ENCODE measurements at regions not wholly inside any gene's neighbourhood (a gene's known extent, or its start where the extent isn't known, plus 50 kb on each side); places are given as distances from the start of the nearest gene placed in this dataset.
"Not testable (repeated sequence)": the region's sequence is repeated elsewhere in the genome, so short reads cannot be mapped to it uniquely, and the experiment has no call there.

GRCh38 chr6:80962382-80962781, 790.1 kb downstream of the TENT5A start:
- no peaks in the 10 kb centered on the region for H3K9me3 Mint-ChIP-seq
- H3K4me1 Mint-ChIP-seq: no peaks in the 10 kb centered on the region
- POLR2A ChIA-PET: no interaction called here
- no peak overlapping the region for H3K4me3 Mint-ChIP-seq
- H3K36me3 Mint-ChIP-seq (ENCODE audit: low read depth): no peaks in the 10 kb centered on the region
- no peak for DNase-seq
- H3K27me3 Mint-ChIP-seq: no peaks in the 10 kb centered on the region
- H3K27ac Mint-ChIP-seq: no peak overlapping the region
- CTCF ChIA-PET: no interaction called here

GRCh38 chr6:80961166-80961565, 791.3 kb downstream of the TENT5A start:
- DNase-seq: no peak
- ChIA-PET POLR2A (no interaction called here), CTCF (no interaction called here)
- no peaks in the 10 kb centered on the region for H3K27me3 Mint-ChIP-seq
- H3K4me1 Mint-ChIP-seq: no peaks in the 10 kb centered on the region
- H3K4me3 Mint-ChIP-seq: no peak overlapping the region
- H3K27ac Mint-ChIP-seq: no peak overlapping the region
- H3K36me3 Mint-ChIP-seq (ENCODE audit: low read depth): no peaks in the 10 kb centered on the region
- no peaks in the 10 kb centered on the region for H3K9me3 Mint-ChIP-seq

DNA sequence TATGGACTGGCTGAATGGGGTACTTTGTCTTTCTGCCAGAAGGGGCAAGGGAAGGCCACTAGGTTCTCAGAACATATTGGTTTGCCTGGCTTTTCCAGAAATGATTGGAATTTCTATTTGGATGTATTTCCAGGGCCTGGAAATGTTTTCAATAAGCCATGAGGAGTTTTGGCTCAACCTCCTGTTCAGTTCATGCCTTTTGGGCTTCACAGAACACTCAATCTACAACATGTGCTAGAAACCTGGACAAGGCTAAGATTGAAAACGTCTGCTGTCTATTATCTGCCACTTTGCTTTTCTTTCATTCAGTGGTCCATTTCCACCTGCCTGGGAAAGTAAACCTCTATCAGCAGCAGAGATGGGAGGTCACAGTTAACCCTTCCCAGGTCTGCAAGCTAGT, 793.4 kb downstream of the TENT5A start:
- DNase-seq: no peak
- Mint-ChIP-seq H3K27ac (no peak overlapping the region), H3K4me1 (no peaks in the 10 kb centered on the region), H3K27me3 (no peaks in the 10 kb centered on the region), H3K4me3 (no peak overlapping the region), H3K9me3 (no peaks in the 10 kb centered on the region), H3K36me3 (ENCODE audit: low read depth) (no peaks in the 10 kb centered on the region)
- ChIA-PET POLR2A (no interaction called here), CTCF (no interaction called here)

GRCh38 chr6:80956898-80957297, 795.6 kb downstream of the TENT5A start:
- H3K4me3 Mint-ChIP-seq: no peak overlapping the region
- no peaks in the 10 kb centered on the region for H3K27me3 Mint-ChIP-seq
- no peaks in the 10 kb centered on the region for H3K9me3 Mint-ChIP-seq
- no peak for DNase-seq
- H3K4me1 Mint-ChIP-seq: no peaks in the 10 kb centered on the region
- CTCF ChIA-PET: no interaction called here
- no peak overlapping the region for H3K27ac Mint-ChIP-seq
- H3K36me3 Mint-ChIP-seq (ENCODE audit: low read depth): no peaks in the 10 kb centered on the region
- POLR2A ChIA-PET: no interaction called here

GRCh38 chr6:80952479-80952878, 800.0 kb downstream of the TENT5A start:
- H3K4me3 Mint-ChIP-seq; H3K36me3 Mint-ChIP-seq (ENCODE audit: low read depth); POLR2A ChIA-PET; H3K4me1 Mint-ChIP-seq; CTCF ChIA-PET; H3K27me3 Mint-ChIP-seq; H3K27ac Mint-ChIP-seq; DNase-seq; H3K9me3 Mint-ChIP-seq: not testable (repeated sequence)

DNA sequence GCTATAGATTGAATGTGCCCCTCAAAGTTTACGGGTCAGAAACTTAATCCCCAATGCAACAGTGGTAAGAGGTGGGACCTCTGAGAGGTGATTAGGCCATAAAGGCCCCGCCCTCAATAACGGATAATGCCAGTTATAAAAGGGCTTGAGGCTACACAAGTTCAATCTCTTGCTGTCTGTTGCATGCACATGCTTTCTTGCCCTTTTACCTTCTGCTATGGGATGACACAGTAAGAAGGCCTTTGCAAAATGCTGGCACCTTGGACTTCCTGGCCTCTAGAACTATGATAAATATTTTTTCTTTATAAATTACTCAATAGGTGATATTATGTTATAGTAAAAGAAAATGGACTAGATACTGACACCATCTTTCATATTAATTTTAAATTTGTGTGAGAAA, 806.1 kb downstream of the TENT5A start:
- Mint-ChIP-seq H3K4me3 (no peak overlapping the region), H3K27me3 (no peaks in the 10 kb centered on the region), H3K9me3 (no peaks in the 10 kb centered on the region), H3K36me3 (ENCODE audit: low read depth) (no peaks in the 10 kb centered on the region), H3K27ac (no peak overlapping the region), H3K4me1 (no peaks in the 10 kb centered on the region)
- no peak for DNase-seq
- CTCF ChIA-PET: no interaction called here
- POLR2A ChIA-PET: no interaction called here

GRCh38 chr6:80942911-80943310, 809.6 kb downstream of the TENT5A start:
- Mint-ChIP-seq H3K36me3 (ENCODE audit: low read depth) (no peaks in the 10 kb centered on the region), H3K4me1 (no peaks in the 10 kb centered on the region), H3K9me3 (peaks cover 6% of the 10 kb centered on the region), H3K27ac (no peak overlapping the region), H3K27me3 (no peaks in the 10 kb centered on the region), H3K4me3 (no peak overlapping the region)
- POLR2A ChIA-PET: no interaction called here
- CTCF ChIA-PET: no interaction called here
- DNase-seq: no peak

DNA sequence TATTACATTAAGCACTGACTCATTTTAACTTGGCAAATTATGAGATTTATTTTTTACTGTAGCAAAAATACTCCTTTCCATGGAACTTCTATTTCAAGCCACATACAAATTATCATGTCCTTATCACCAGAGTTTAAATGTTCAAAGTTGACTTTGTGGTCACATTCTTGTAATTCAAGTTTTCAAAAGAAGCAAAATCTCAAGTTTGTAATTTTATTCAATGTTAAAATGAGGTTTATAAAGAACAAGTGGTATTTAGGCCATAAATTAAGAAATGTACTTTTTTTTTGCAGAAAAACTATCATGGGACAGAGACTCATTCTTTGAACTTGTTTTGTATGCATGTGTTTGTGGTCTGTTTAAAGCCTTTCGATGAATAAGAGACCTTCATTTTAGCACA, 811.5 kb downstream of the TENT5A start:
- H3K4me1 Mint-ChIP-seq: no peaks in the 10 kb centered on the region
- no peak overlapping the region for H3K27ac Mint-ChIP-seq
- no peak for DNase-seq
- no peak overlapping the region for H3K4me3 Mint-ChIP-seq
- ChIA-PET POLR2A (no interaction called here), CTCF (no interaction called here)
- no peaks in the 10 kb centered on the region for H3K36me3 Mint-ChIP-seq (ENCODE audit: low read depth)
- H3K9me3 Mint-ChIP-seq: peaks cover 9% of the 10 kb centered on the region
- H3K27me3 Mint-ChIP-seq: no peaks in the 10 kb centered on the region

DNA sequence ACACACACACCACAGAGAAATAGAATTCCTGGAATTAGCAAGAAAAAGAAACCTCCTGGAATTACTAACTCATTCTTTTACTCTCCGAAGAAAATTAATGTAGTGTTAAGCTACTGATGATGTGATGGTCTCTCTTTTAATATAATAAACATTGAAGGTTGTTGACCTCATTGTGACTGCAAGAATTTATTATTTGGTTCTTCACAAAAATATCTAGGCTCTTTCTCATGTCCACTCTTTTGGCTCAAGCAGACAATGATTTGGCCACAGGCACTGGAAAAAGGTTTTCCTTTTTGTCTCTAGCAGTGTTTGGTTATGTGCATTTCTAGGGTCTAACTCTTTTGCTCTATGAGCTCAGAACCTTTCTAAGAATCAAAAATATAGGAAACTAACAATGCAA, 811.9 kb downstream of the TENT5A start:
- no peak overlapping the region for H3K4me3 Mint-ChIP-seq
- POLR2A ChIA-PET: no interaction called here
- DNase-seq: no peak
- no peak overlapping the region for H3K27ac Mint-ChIP-seq
- no peaks in the 10 kb centered on the region for H3K4me1 Mint-ChIP-seq
- no peaks in the 10 kb centered on the region for H3K36me3 Mint-ChIP-seq (ENCODE audit: low read depth)
- CTCF ChIA-PET: no interaction called here
- H3K9me3 Mint-ChIP-seq: peaks cover 9% of the 10 kb centered on the region
- H3K27me3 Mint-ChIP-seq: no peaks in the 10 kb centered on the region

DNA sequence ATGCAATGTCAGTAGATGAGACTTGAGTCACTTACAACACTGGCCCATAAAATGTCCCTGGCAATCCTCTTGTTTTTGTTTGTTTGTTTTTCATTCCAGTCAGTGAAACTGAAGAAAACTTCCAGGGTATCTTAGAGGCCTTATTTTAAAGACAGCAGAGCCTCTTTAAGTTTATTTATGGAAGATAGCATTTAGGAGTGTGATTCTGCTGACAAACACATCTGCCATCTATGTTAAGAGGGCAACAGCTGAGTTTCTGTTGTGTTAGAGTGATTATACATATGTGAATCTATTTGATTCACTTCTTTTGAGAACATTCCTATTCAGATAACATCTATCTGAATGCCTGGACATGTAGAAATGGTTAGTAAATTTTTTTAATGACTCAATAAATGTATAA, 812.6 kb downstream of the TENT5A start:
- Mint-ChIP-seq H3K9me3 (peaks cover 9% of the 10 kb centered on the region), H3K27ac (no peak overlapping the region), H3K4me3 (no peak overlapping the region), H3K4me1 (no peaks in the 10 kb centered on the region), H3K27me3 (no peaks in the 10 kb centered on the region), H3K36me3 (ENCODE audit: low read depth) (no peaks in the 10 kb centered on the region)
- ChIA-PET POLR2A (no interaction called here), CTCF (no interaction called here)
- DNase-seq: no peak

DNA sequence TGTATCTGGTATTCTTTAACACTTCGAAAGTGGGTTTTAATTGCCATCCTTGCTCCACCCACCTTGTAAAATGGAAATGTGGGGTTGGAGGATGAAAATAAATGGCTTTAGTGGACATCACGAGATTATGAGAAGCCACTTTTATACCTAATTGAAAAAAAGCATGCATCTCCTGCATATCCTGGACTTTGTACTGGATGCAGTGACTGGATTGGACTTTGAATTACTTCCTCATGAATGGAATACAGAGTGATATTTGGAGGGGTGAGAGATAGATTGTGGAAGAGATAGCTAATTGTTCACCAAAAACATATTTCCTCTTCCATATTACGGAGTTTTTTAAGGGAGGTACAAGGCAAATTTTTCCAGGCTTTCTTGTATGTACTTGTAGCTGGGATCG, 813.0 kb downstream of the TENT5A start:
- no peak for DNase-seq
- ChIA-PET POLR2A (no interaction called here), CTCF (no interaction called here)
- no peak overlapping the region for H3K27ac Mint-ChIP-seq
- H3K36me3 Mint-ChIP-seq (ENCODE audit: low read depth): no peaks in the 10 kb centered on the region
- H3K9me3 Mint-ChIP-seq: peaks cover 11% of the 10 kb centered on the region
- H3K4me1 Mint-ChIP-seq: no peaks in the 10 kb centered on the region
- H3K4me3 Mint-ChIP-seq: no peak overlapping the region
- no peaks in the 10 kb centered on the region for H3K27me3 Mint-ChIP-seq

GRCh38 chr6:80938131-80938530, 814.4 kb downstream of the TENT5A start:
- ChIA-PET CTCF (no interaction called here), POLR2A (no interaction called here)
- no peak overlapping the region for H3K4me3 Mint-ChIP-seq
- H3K4me1 Mint-ChIP-seq: no peaks in the 10 kb centered on the region
- peaks cover 13% of the 10 kb centered on the region for H3K9me3 Mint-ChIP-seq
- no peak overlapping the region for H3K27ac Mint-ChIP-seq
- H3K36me3 Mint-ChIP-seq (ENCODE audit: low read depth): no peaks in the 10 kb centered on the region
- H3K27me3 Mint-ChIP-seq: no peaks in the 10 kb centered on the region
- DNase-seq: no peak

GRCh38 chr6:80932359-80932758, 820.1 kb downstream of the TENT5A start:
- no peaks in the 10 kb centered on the region for H3K4me1 Mint-ChIP-seq

GRCh38 chr6:80930376-80930775, 822.1 kb downstream of the TENT5A start:
- H3K36me3 Mint-ChIP-seq (ENCODE audit: low read depth): no peaks in the 10 kb centered on the region
- H3K4me3 Mint-ChIP-seq: no peak overlapping the region
- no peak for DNase-seq
- no peaks in the 10 kb centered on the region for H3K4me1 Mint-ChIP-seq
- CTCF ChIA-PET: no interaction called here
- no peaks in the 10 kb centered on the region for H3K27me3 Mint-ChIP-seq
- H3K9me3 Mint-ChIP-seq: peaks cover 9% of the 10 kb centered on the region
- POLR2A ChIA-PET: no interaction called here
- H3K27ac Mint-ChIP-seq: no peak overlapping the region

More at GRCh38 chr6:80932359-80932758, 820.1 kb downstream of the TENT5A start:
- H3K4me3 Mint-ChIP-seq: no peak overlapping the region
- ChIA-PET POLR2A (no interaction called here), CTCF (no interaction called here)
- no peaks in the 10 kb centered on the region for H3K27me3 Mint-ChIP-seq
- no peak for DNase-seq
- H3K9me3 Mint-ChIP-seq: peaks cover 9% of the 10 kb centered on the region
- H3K36me3 Mint-ChIP-seq (ENCODE audit: low read depth): no peaks in the 10 kb centered on the region
- no peak overlapping the region for H3K27ac Mint-ChIP-seq

DNA sequence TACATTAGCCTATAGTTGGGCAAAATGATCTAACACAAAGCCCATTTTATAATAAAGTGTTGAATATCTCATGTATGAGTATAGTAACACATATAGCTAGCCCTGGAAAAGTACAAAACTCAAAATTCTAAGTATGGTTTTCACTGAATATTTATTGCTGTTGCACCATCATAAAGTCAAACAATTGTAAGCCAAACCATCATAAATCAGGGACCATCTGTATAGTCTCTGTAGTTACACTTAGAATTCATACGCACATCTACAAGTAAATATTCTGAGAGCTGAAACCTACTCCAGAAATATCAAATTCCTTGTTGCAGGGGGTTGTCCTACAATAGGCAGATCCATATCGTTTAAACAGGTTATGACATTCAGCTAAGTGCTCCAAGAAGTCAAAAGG, 817.3 kb downstream of the BCKDHB start:
- Mint-ChIP-seq H3K9me3 (peaks cover 3% of the 10 kb centered on the region), H3K27ac (no peak overlapping the region), H3K27me3 (no peaks in the 10 kb centered on the region), H3K4me3 (no peak overlapping the region), H3K4me1 (no peaks in the 10 kb centered on the region), H3K36me3 (ENCODE audit: low read depth) (no peaks in the 10 kb centered on the region)
- ChIA-PET POLR2A (no interaction called here), CTCF (no interaction called here)
- no peak for DNase-seq

Measured in activated CD4-positive, alpha-beta memory T cell treated with anti-CD3 and anti-CD28 coated beads, Interleukin-2, amount 10 ng/mL, durations not matched to agents 7 days and 5 days (primary cell).